Central memory CD8-positive, alpha-beta T cell (primary cell): ENCODE measurements at regions not wholly inside any gene's neighbourhood (a gene's known extent, or its start where the extent isn't known, plus 50 kb on each side); places are given as distances from the start of the nearest gene placed in this dataset.

Experiments used
- ATAC-seq: fragments of 150-1000 bp; cut with Tn5 transposase; replicated peaks from 2 replicates; pipeline ENCODE4 v1.10.0; 2022; ENCODE audit warnings: mild to moderate bottlenecking, moderate FRiP score, moderate number of reproducible peaks; ENCODE audit not compliant: poor library complexity, severe bottlenecking; ENCODE audit errors: extremely low read depth
- DNase-seq, 2 donors: peaks; one replicate each; pipeline ENCODE4 v3.0.0; 2021; ENCODE audit warnings: low spot score in 2 of 2
- H3K27ac Mint-ChIP-seq: one replicate; pipeline ENCODE4 v1.8.0; 2022; ENCODE audit warnings: low read depth, mild to moderate bottlenecking, moderate library complexity, mixed read lengths
- H3K27me3 Mint-ChIP-seq: one replicate; pipeline ENCODE4 v1.8.0; 2022; ENCODE audit warnings: mixed read lengths
- H3K36me3 Mint-ChIP-seq: one replicate; pipeline ENCODE4 v1.8.0; 2022; ENCODE audit warnings: mild to moderate bottlenecking, moderate library complexity, mixed read lengths; ENCODE audit not compliant: insufficient read depth
- H3K4me1 Mint-ChIP-seq: one replicate; pipeline ENCODE4 v1.8.0; 2022; ENCODE audit warnings: mixed read lengths
- H3K4me3 Mint-ChIP-seq: one replicate; pipeline ENCODE4 v1.8.0; 2022; ENCODE audit warnings: mild to moderate bottlenecking, moderate library complexity, mixed read lengths
- H3K9me3 Mint-ChIP-seq: one replicate; pipeline ENCODE4 v1.8.0; 2022; ENCODE audit warnings: mixed read lengths

- no peaks in the 10 kb centered on the region for H3K4me1 Mint-ChIP-seq
- DNase-seq: no peak
- no peaks in the 10 kb centered on the region for H3K9me3 Mint-ChIP-seq
- H3K27ac Mint-ChIP-seq: no peak overlapping the region
- H3K36me3 Mint-ChIP-seq: no peaks in the 10 kb centered on the region
- H3K4me3 Mint-ChIP-seq: no peak overlapping the region
- no peak for ATAC-seq
- H3K27me3 Mint-ChIP-seq: no peaks in the 10 kb centered on the region
These were observed 94.7 kb upstream of the TGFBR2 start for GRCh38 chr3:30511524-30512251.

- DNase-seq (no peak), ATAC-seq (no peak)
- H3K27ac Mint-ChIP-seq: no peak overlapping the region
- no peak overlapping the region for H3K4me3 Mint-ChIP-seq
- H3K27me3 Mint-ChIP-seq: no peaks in the 10 kb centered on the region
- H3K4me1 Mint-ChIP-seq: no peaks in the 10 kb centered on the region
- H3K36me3 Mint-ChIP-seq: no peaks in the 10 kb centered on the region
- no peaks in the 10 kb centered on the region for H3K9me3 Mint-ChIP-seq
These were observed 93.8 kb upstream of the TGFBR2 start for GRCh38 chr3:30512576-30512975.

- DNase-seq: no peak
- Mint-ChIP-seq H3K27me3 (no peaks in the 10 kb centered on the region), H3K36me3 (no peaks in the 10 kb centered on the region), H3K9me3 (no peaks in the 10 kb centered on the region), H3K27ac (no peak overlapping the region), H3K4me3 (no peak overlapping the region), H3K4me1 (no peaks in the 10 kb centered on the region)
- ATAC-seq: no peak
These were observed 92.8 kb upstream of the TGFBR2 start for GRCh38 chr3:30513374-30514152.

- no peaks in the 10 kb centered on the region for H3K4me1 Mint-ChIP-seq
- ATAC-seq: no peak
- H3K27me3 Mint-ChIP-seq: no peaks in the 10 kb centered on the region
- no peaks in the 10 kb centered on the region for H3K9me3 Mint-ChIP-seq
- DNase-seq: no peak
- no peak overlapping the region for H3K4me3 Mint-ChIP-seq
- no peak overlapping the region for H3K27ac Mint-ChIP-seq
- H3K36me3 Mint-ChIP-seq: no peaks in the 10 kb centered on the region
These were observed 90.2 kb upstream of the TGFBR2 start for GRCh38 chr3:30516238-30516637.

GRCh38 chr3:30518181-30518864 is 88.1 kb upstream of the TGFBR2 start:
- H3K4me1 Mint-ChIP-seq: no peaks in the 10 kb centered on the region
- H3K27ac Mint-ChIP-seq: no peak overlapping the region
- DNase-seq (no peak), ATAC-seq (no peak)
- no peaks in the 10 kb centered on the region for H3K27me3 Mint-ChIP-seq
- no peaks in the 10 kb centered on the region for H3K9me3 Mint-ChIP-seq
- H3K36me3 Mint-ChIP-seq: no peaks in the 10 kb centered on the region
- no peak overlapping the region for H3K4me3 Mint-ChIP-seq

GRCh38 chr3:30518872-30519271 is 87.5 kb upstream of the TGFBR2 start:
- no peaks in the 10 kb centered on the region for H3K27me3 Mint-ChIP-seq
- no peaks in the 10 kb centered on the region for H3K9me3 Mint-ChIP-seq

GRCh38 chr3:30520699-30521098 is 85.7 kb upstream of the TGFBR2 start:
- Mint-ChIP-seq H3K9me3 (no peaks in the 10 kb centered on the region), H3K27me3 (no peaks in the 10 kb centered on the region), H3K4me1 (peaks cover 7% of the 10 kb centered on the region), H3K36me3 (no peaks in the 10 kb centered on the region), H3K27ac (no peak overlapping the region), H3K4me3 (no peak overlapping the region)
- DNase-seq (no peak), ATAC-seq (no peak)

More at GRCh38 chr3:30518872-30519271, 87.5 kb upstream of the TGFBR2 start:
- no peaks in the 10 kb centered on the region for H3K36me3 Mint-ChIP-seq
- no peaks in the 10 kb centered on the region for H3K4me1 Mint-ChIP-seq
- no peak overlapping the region for H3K27ac Mint-ChIP-seq
- DNase-seq (no peak), ATAC-seq (no peak)
- H3K4me3 Mint-ChIP-seq: no peak overlapping the region

- DNase-seq: no peak
- Mint-ChIP-seq H3K9me3 (no peaks in the 10 kb centered on the region), H3K4me1 (peaks cover 7% of the 10 kb centered on the region), H3K27me3 (no peaks in the 10 kb centered on the region), H3K36me3 (no peaks in the 10 kb centered on the region), H3K27ac (no peak overlapping the region), H3K4me3 (no peak overlapping the region)
- no peak for ATAC-seq
These were observed 85.2 kb upstream of the TGFBR2 start for GRCh38 chr3:30521156-30521715.

- Mint-ChIP-seq H3K27ac (no peak overlapping the region), H3K27me3 (no peaks in the 10 kb centered on the region), H3K4me1 (peaks cover 7% of the 10 kb centered on the region), H3K4me3 (no peak overlapping the region), H3K9me3 (no peaks in the 10 kb centered on the region), H3K36me3 (no peaks in the 10 kb centered on the region)
- DNase-seq (no peak), ATAC-seq (no peak)
These were observed 83.9 kb upstream of the TGFBR2 start for GRCh38 chr3:30522476-30522875.

- Mint-ChIP-seq H3K4me1 (peaks cover 7% of the 10 kb centered on the region), H3K9me3 (no peaks in the 10 kb centered on the region), H3K36me3 (no peaks in the 10 kb centered on the region), H3K4me3 (no peak overlapping the region), H3K27me3 (no peaks in the 10 kb centered on the region), H3K27ac (no peak overlapping the region)
- ATAC-seq (no peak), DNase-seq (no peak)
These were observed 83.0 kb upstream of the TGFBR2 start for GRCh38 chr3:30523366-30523765.

- Mint-ChIP-seq H3K4me3 (no peak overlapping the region), H3K27ac (no peak overlapping the region), H3K36me3 (no peaks in the 10 kb centered on the region), H3K27me3 (no peaks in the 10 kb centered on the region), H3K9me3 (no peaks in the 10 kb centered on the region), H3K4me1 (peaks cover 7% of the 10 kb centered on the region)
- ATAC-seq (no peak), DNase-seq (no peak)
These were observed 81.9 kb upstream of the TGFBR2 start for GRCh38 chr3:30524357-30525040.

- peaks cover 7% of the 10 kb centered on the region for H3K4me1 Mint-ChIP-seq
- no peaks in the 10 kb centered on the region for H3K9me3 Mint-ChIP-seq
- no peak overlapping the region for H3K27ac Mint-ChIP-seq
- DNase-seq: no peak
- no peaks in the 10 kb centered on the region for H3K27me3 Mint-ChIP-seq
- H3K4me3 Mint-ChIP-seq: no peak overlapping the region
- no peak for ATAC-seq
- H3K36me3 Mint-ChIP-seq: no peaks in the 10 kb centered on the region
These were observed 80.4 kb upstream of the TGFBR2 start for GRCh38 chr3:30526031-30526430.
